AG09309 (cell line): ENCODE measurements at regions not wholly inside any gene's neighbourhood (a gene's known extent, or its start where the extent isn't known, plus 50 kb on each side); places are given as distances from the start of the nearest gene placed in this dataset.

Source experiments
- DNase-seq: peaks from one replicate; pipeline ENCODE4 v3.0.0-alpha.2; 2010; ENCODE audit warnings: low read depth
- H3K4me3 ChIP-seq: 2 replicates; pipeline ENCODE4 v1.5.1; 2011; ENCODE audit warnings: mild to moderate bottlenecking, low read depth, low read length, moderate library complexity; ENCODE audit not compliant: control insufficient read depth
- CTCF ChIP-seq: IDR thresholded peaks from 2 replicates; pipeline ENCODE4 v1.5.1; 2011; ENCODE audit warnings: mild to moderate bottlenecking, low read depth, low read length, inconsistent platforms; ENCODE audit not compliant: insufficient read depth, control insufficient read depth; ENCODE audit errors: missing control alignments

- H3K4me3 ChIP-seq: no peak overlapping the region
- DNase-seq: no peak
- TF ChIP-seq CTCF: no peak
Observed at GRCh38 chr12:25872137-25872536, 86.3 kb upstream of the RASSF8 start.

GRCh38 chr12:25875661-25876060 is 82.8 kb upstream of the RASSF8 start:
- DNase-seq: no peak
- no peak overlapping the region for H3K4me3 ChIP-seq
- TF ChIP-seq CTCF: no peak

- no peak for DNase-seq
- no peak for TF ChIP-seq CTCF
- H3K4me3 ChIP-seq: no peak overlapping the region
Observed at GRCh38 chr12:25876383-25877045, 82.0 kb upstream of the RASSF8 start.

GRCh38 chr12:25877446-25877845 is 81.0 kb upstream of the RASSF8 start:
- no peak overlapping the region for H3K4me3 ChIP-seq
- DNase-seq: no peak
- no peak for TF ChIP-seq CTCF

GRCh38 chr12:25882266-25882665 is 76.2 kb upstream of the RASSF8 start:
- no peak overlapping the region for H3K4me3 ChIP-seq
- DNase-seq: no peak
- TF ChIP-seq CTCF: no peak

GRCh38 chr12:25883026-25883916 is 75.2 kb upstream of the RASSF8 start:
- no peak for DNase-seq
- H3K4me3 ChIP-seq: no peak overlapping the region
- no peak for TF ChIP-seq CTCF
